ENCODE measurements at regions not wholly inside any gene's neighbourhood (a gene's known extent, or its start where the extent isn't known, plus 50 kb on each side); places are given as distances from the start of the nearest gene placed in this dataset.

DNA sequence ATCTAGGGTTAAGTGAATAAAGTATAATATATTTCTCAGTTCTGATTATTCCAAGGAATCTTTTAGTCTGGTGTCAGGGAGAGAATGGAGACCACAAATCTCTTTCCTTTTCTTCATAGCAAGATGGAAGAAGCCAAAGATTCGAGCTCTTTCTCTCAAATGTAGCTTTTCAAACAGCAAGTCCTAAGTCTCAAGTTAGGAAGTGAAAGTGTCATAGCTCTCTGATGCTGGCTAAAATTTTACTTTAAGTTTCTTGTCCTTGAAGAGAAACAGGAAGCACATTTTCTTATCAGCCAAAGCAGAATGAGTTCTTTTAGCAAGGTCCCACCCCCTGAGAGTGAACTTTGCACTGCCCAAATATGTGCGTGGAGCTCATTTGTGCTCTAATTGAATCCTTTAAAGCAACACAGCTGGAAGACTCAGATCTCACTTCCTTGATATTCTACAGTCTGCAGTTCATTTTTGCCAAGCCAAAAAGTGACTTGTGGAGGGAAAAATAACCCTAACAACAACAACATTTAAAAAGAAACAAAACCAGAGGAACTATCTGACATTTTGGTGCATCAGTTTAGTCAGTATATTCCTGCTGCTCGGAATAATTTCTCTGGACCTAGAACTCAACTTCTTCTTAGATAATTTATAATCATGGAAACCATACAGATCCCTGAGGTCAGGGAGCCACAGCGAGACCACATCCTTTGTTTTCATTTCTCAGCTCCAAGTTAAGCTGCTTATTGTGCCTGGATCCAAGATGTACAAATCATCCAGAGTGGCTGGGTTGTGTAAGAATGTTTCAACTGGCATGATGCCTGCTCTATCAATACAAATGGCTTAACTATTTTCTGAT, 238.7 kb upstream of the P2RY1 start (continued):
- TF ChIP-seq NR1H2 (CRISPR knock-in tag; IDR thresholded peaks at IDR 0.05) = no peak
- TF ChIP-seq SMARCA4 (IDR thresholded peaks at IDR 0.05) = peak; percentile 78
- TF ChIP-seq, protein P1, sequence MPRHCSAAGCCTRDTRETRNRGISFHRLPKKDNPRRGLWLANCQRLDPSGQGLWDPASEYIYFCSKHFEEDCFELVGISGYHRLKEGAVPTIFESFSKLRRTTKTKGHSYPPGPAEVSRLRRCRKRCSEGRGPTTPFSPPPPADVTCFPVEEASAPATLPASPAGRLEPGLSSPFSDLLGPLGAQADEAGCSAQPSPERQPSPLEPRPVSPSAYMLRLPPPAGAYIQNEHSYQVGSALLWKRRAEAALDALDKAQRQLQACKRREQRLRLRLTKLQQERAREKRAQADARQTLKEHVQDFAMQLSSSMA (CRISPR knock-in tag; IDR thresholded peaks at IDR 0.05) = no peak
- TF ChIP-seq POLR3A (IDR thresholded peaks at IDR 0.05; ENCODE audit: borderline replicate concordance, extremely low read depth, insufficient read depth, insufficient read length) = no peak
- TF ChIP-seq POLR2B (IDR thresholded peaks at IDR 0.05; ENCODE audit: low read depth, partially characterized antibody) = peak; percentile 29
- TF ChIP-seq HNRNPH1 (optimal IDR thresholded peaks at IDR 0.05; ENCODE audit: low read depth, low read length) = no peak
- peak; percentile 55; the same call in 1 of the 2 replicates for TF ChIP-seq SPI1 (IDR thresholded peaks at IDR 0.05; ENCODE audit: borderline replicate concordance, low read depth, low read length)
- TF ChIP-seq NCOA4 (IDR thresholded peaks at IDR 0.05; ENCODE audit: partially characterized antibody) = no peak
- TF ChIP-seq ZNF239 (CRISPR knock-in tag; IDR thresholded peaks at IDR 0.05) = no peak
- no peak for TF ChIP-seq MCM3 (IDR thresholded peaks at IDR 0.05)
- TF ChIP-seq ELF4 (CRISPR knock-in tag; IDR thresholded peaks at IDR 0.05) = no peak
- no peak for TF ChIP-seq CHD4 (IDR thresholded peaks at IDR 0.05; ENCODE audit: insufficient read depth, insufficient replicate concordance, low read depth, low read length, poor library complexity, severe bottlenecking)
- TF ChIP-seq L3MBTL2 (IDR thresholded peaks at IDR 0.05) = peak; percentile 16; the same call in 1 of the 2 replicates
- TF ChIP-seq, protein P2, sequence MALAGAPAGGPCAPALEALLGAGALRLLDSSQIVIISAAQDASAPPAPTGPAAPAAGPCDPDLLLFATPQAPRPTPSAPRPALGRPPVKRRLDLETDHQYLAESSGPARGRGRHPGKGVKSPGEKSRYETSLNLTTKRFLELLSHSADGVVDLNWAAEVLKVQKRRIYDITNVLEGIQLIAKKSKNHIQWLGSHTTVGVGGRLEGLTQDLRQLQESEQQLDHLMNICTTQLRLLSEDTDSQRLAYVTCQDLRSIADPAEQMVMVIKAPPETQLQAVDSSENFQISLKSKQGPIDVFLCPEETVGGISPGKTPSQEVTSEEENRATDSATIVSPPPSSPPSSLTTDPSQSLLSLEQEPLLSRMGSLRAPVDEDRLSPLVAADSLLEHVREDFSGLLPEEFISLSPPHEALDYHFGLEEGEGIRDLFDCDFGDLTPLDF (CRISPR knock-in tag; IDR thresholded peaks at IDR 0.05) = no peak
- no peak for TF ChIP-seq BRD9 (IDR thresholded peaks at IDR 0.05; ENCODE audit: low read depth, partially characterized antibody)
- peak; percentile 68 for TF ChIP-seq STAT5A (IDR thresholded peaks at IDR 0.05; ENCODE audit: borderline replicate concordance, low read length)
- peak; percentile 73 for TF ChIP-seq ELF1 (tag; IDR thresholded peaks at IDR 0.05)
- TF ChIP-seq ETV6 (IDR thresholded peaks at IDR 0.05; ENCODE audit: borderline replicate concordance in 1 of 2, low read depth in 2 of 2, low read length in 1 of 2) = peak in 1 of 2 experiments; percentile 73; a peak in 2 of 4 replicates
- no peak for TF ChIP-seq ETV6 (CRISPR knock-in tag; IDR thresholded peaks at IDR 0.05; ENCODE audit: borderline replicate concordance)
- no peak for TF ChIP-seq ZNF224 (CRISPR knock-in tag; IDR thresholded peaks at IDR 0.05)
- TF ChIP-seq, protein P3, sequence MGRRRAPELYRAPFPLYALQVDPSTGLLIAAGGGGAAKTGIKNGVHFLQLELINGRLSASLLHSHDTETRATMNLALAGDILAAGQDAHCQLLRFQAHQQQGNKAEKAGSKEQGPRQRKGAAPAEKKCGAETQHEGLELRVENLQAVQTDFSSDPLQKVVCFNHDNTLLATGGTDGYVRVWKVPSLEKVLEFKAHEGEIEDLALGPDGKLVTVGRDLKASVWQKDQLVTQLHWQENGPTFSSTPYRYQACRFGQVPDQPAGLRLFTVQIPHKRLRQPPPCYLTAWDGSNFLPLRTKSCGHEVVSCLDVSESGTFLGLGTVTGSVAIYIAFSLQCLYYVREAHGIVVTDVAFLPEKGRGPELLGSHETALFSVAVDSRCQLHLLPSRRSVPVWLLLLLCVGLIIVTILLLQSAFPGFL (CRISPR knock-in tag; IDR thresholded peaks at IDR 0.05) = no peak
- peak; percentile 87 for TF ChIP-seq ETV1 (tag; conservative IDR thresholded peaks at IDR 0.05; ENCODE audit: low read depth)
- no peak; the same call in 1 of the 2 replicates for TF ChIP-seq LCOR (CRISPR knock-in tag; IDR thresholded peaks at IDR 0.05)
- no peak for TF ChIP-seq SMAD3 (CRISPR knock-in tag; conservative IDR thresholded peaks at IDR 0.05)
- TF ChIP-seq ZC3H4 (CRISPR knock-in tag; IDR thresholded peaks at IDR 0.05; ENCODE audit: borderline replicate concordance) = no peak
- no peak for TF ChIP-seq GMEB1 (CRISPR knock-in tag; IDR thresholded peaks at IDR 0.05)

Data from K562 (cell line).